RCC 7860 (cell line): ENCODE measurements at regions not wholly inside any gene's neighbourhood (a gene's known extent, or its start where the extent isn't known, plus 50 kb on each side); places are given as distances from the start of the nearest gene placed in this dataset.
"Not testable (repeated sequence)": the region's sequence is repeated elsewhere in the genome, so short reads cannot be mapped to it uniquely, and the experiment has no call there.

Experiments used
- DNase-seq: peaks from one replicate; pipeline ENCODE4 v3.0.0-alpha.2; 2015; ENCODE audit warnings: low spot score
- FAIRE-seq: peaks from 2 replicates; lab custom pipeline; 2012; peaks lifted over from hg19 to GRCh38; lab: Jason Lieb, UNC

GRCh38 chrX:136975684-136976470, 57.9 kb downstream of the GPR101 start:
- no peak for FAIRE-seq

GRCh38 chrX:136967966-136968365, 65.8 kb downstream of the GPR101 start:
- DNase-seq (no peak), FAIRE-seq (no peak)

More at GRCh38 chrX:136975684-136976470, 57.9 kb downstream of the GPR101 start:
- no peak for DNase-seq

GRCh38 chrX:136963973-136964372, 69.8 kb downstream of the GPR101 start:
- no peak for FAIRE-seq
- DNase-seq: no peak

- no peak for FAIRE-seq
- no peak for DNase-seq
Measured at GRCh38 chrX:136961594-136962135, 72.1 kb downstream of the GPR101 start.

- DNase-seq (peak; percentile 11), FAIRE-seq (peak; percentile 67)
Measured at GRCh38 chrX:136954930-136955329, 74.4 kb upstream of the RBMX start.

GRCh38 chrX:136953867-136954787, 73.6 kb upstream of the RBMX start:
- FAIRE-seq (no peak), DNase-seq (peak; percentile 12)

GRCh38 chrX:136950211-136950610, 69.7 kb upstream of the RBMX start:
- FAIRE-seq (no peak), DNase-seq (no peak)

- DNase-seq: no peak
- FAIRE-seq: no peak
Measured at GRCh38 chrX:136941396-136942337, 61.1 kb upstream of the RBMX start.

- DNase-seq: no peak
- FAIRE-seq: no peak
Measured at GRCh38 chrX:136936183-136936549, 55.6 kb upstream of the RBMX start.

- DNase-seq, FAIRE-seq: not testable (repeated sequence)
Measured at GRCh38 chrX:136935533-136936182, 55.1 kb upstream of the RBMX start.

GRCh38 chrX:136934652-136935051, 54.1 kb upstream of the RBMX start:
- not testable (repeated sequence) for DNase-seq, FAIRE-seq

- FAIRE-seq: no peak
- no peak for DNase-seq
Measured at GRCh38 chrX:136933611-136934145, 53.2 kb upstream of the RBMX start.

- FAIRE-seq (no peak), DNase-seq (no peak)
Measured at GRCh38 chrX:136931661-136932060, 51.1 kb upstream of the RBMX start.
